ENCODE measurements at regions not wholly inside any gene's neighbourhood (a gene's known extent, or its start where the extent isn't known, plus 50 kb on each side); places are given as distances from the start of the nearest gene placed in this dataset.

DNA sequence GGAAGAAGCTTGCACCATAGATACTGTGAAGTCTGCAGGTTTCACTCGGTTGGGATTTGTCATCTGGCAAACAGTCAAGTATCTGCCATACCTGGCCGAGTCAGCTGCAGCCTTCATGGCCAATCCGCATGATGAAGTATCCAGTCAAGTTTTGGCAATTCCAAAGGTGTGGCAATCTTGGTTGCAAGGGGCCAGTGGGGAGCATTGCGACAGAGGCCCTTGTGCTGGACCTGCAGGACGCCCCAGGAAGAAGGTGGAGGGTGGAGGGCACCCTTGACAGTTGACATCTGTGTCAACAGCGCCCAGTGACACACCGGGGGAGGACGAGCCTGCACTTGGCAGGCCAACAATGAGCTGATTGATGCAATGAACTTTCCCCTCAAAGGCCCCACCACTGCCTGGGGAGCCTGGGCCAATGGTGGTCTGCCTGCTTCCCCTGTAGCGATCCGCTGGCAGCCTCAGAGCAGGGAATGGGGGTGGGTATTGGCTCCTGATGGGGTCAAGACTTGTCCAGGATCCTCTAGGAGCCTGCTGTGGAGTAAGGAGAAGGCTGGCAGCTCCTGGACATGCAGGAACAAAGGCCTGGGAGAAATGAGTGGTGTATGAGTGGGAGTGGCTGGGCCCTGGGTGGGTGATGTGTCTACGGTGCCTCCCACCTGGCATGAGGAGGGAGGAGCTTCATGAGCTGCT is 122.8 kb upstream of the PITX1 start:
- Histone ChIP-seq H3K4me1 (no peaks in the 10 kb centered on the region), H3K4me3 (no peak overlapping the region), H3K9me3 (peaks cover 0 to 5% (median 0%) of the 10 kb centered on the region in 4 donors), H3K27ac (no peak overlapping the region), H3K27me3 (no peaks in the 10 kb centered on the region), H3K36me3 (no peaks in the 10 kb centered on the region)
- DNase-seq (no peak), ATAC-seq (no peak)
- intact Hi-C loops (cut with DNase I), result no loop called here
- no peak for TF ChIP-seq POLR2A (IDR thresholded peaks at IDR 0.05)
- TF ChIP-seq, protein P1, sequence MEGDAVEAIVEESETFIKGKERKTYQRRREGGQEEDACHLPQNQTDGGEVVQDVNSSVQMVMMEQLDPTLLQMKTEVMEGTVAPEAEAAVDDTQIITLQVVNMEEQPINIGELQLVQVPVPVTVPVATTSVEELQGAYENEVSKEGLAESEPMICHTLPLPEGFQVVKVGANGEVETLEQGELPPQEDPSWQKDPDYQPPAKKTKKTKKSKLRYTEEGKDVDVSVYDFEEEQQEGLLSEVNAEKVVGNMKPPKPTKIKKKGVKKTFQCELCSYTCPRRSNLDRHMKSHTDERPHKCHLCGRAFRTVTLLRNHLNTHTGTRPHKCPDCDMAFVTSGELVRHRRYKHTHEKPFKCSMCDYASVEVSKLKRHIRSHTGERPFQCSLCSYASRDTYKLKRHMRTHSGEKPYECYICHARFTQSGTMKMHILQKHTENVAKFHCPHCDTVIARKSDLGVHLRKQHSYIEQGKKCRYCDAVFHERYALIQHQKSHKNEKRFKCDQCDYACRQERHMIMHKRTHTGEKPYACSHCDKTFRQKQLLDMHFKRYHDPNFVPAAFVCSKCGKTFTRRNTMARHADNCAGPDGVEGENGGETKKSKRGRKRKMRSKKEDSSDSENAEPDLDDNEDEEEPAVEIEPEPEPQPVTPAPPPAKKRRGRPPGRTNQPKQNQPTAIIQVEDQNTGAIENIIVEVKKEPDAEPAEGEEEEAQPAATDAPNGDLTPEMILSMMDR (IDR thresholded peaks at IDR 0.05), result no peak
- WGBS (ENCODE audit: insufficient coverage, low coverage, low lambda C conversion rate, missing lambda C conversion rate), result 69% methylated on average over 2 of the region's 11 CpGs

DNA sequence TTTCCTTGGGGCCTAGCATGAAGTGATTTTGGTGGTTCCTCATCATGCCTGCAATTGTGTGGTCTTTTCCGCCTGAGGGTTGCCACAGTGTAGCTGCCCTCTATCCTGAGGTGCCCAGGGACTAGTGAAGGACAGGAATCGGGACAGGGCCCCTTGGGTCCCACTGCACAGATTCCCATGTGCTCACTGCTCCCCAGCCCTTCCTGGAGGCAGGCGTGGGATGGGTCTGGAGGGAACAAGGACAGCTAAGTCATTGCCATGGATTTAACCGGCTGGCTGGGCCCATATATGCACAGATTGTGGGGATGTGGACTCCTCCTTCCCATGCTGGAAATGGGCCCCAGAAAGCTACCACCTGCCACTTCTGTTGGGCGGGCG is 122.3 kb upstream of the PITX1 start:
- H3K36me3 ChIP-seq, result no peaks in the 10 kb centered on the region
- WGBS (ENCODE audit: insufficient coverage, low coverage, low lambda C conversion rate, missing lambda C conversion rate), result 82% methylated on average over 4 of the region's 6 CpGs
- no peaks in the 10 kb centered on the region for H3K4me1 ChIP-seq
- ATAC-seq (no peak), DNase-seq (no peak)
- intact Hi-C loops (cut with DNase I), result no loop called here
- peaks cover 0 to 5% (median 0%) of the 10 kb centered on the region in 4 donors for H3K9me3 ChIP-seq
- H3K27ac ChIP-seq, result no peak overlapping the region
- no peak for TF ChIP-seq POLR2A (IDR thresholded peaks at IDR 0.05)
- TF ChIP-seq, protein P1 (IDR thresholded peaks at IDR 0.05), result no peak
- H3K4me3 ChIP-seq, result no peak overlapping the region
- H3K27me3 ChIP-seq, result no peaks in the 10 kb centered on the region

DNA sequence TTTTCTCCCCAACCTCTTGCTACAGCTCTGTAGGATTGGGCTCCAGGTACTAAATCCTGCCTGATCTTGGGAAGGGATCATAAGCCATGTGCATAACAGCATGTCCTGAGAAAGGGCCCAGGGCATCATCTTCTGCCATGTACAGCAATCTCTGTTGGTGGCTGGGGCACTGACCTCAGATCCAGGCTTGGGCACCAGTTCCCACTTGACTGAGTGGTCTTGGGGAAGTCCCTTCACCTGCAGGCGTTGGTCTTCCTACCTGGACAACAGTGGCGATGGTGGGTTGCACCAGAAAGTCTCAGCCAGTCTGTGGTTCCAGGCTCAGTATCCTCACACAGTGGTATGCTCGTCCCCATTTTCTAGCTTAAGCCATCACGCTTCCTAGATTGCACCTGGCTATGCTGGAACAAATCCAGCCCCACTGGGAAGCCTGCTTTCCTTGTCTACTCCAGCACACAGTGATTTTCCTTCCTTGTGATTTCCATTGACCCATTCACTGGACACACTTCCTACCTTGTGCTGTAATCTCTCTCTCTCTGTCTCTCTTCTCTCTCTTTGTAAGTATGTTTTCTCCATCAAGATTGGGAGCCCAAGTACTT is 121.7 kb upstream of the PITX1 start:
- intact Hi-C loops (cut with DNase I), result no loop called here
- WGBS (ENCODE audit: insufficient coverage, low coverage, low lambda C conversion rate, missing lambda C conversion rate), result 34% methylated on average over 2 of the region's 4 CpGs
- Histone ChIP-seq H3K4me3 (no peak overlapping the region), H3K9me3 (peaks cover 0 to 5% (median 0%) of the 10 kb centered on the region in 4 donors), H3K36me3 (no peaks in the 10 kb centered on the region), H3K4me1 (no peaks in the 10 kb centered on the region), H3K27ac (no peak overlapping the region), H3K27me3 (no peaks in the 10 kb centered on the region)
- DNase-seq, result no peak
- TF ChIP-seq, protein P1 (IDR thresholded peaks at IDR 0.05), result no peak
- no peak for TF ChIP-seq POLR2A (IDR thresholded peaks at IDR 0.05)
- ATAC-seq, result no peak

DNA sequence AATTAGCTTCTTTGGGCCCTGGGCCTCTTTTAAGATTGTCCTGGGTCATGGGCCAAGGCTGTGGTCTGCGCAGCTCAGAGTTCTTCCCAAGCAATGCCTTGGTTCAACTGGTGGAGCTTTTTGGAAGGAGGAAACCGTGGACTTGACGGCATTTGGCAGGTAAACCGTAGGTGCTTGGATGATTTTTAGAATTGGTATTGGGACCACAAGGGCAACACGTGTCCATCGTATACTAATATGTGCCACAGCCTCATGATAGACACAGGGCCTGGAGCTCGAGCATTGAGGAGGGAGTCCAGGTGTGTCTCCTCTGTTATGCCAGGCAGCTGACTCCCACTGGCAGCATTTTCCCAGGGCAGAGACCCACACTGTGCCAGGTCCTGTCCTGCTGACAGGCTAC is 120.9 kb upstream of the PITX1 start:
- intact Hi-C loops (cut with DNase I), result no loop called here
- peaks cover 0 to 5% (median 0%) of the 10 kb centered on the region in 4 donors for H3K9me3 ChIP-seq
- DNase-seq, result no peak
- no peaks in the 10 kb centered on the region for H3K27me3 ChIP-seq
- TF ChIP-seq POLR2A (IDR thresholded peaks at IDR 0.05), result no peak
- TF ChIP-seq, protein P1 (IDR thresholded peaks at IDR 0.05), result no peak
- WGBS (ENCODE audit: insufficient coverage, low coverage, low lambda C conversion rate, missing lambda C conversion rate), result 82% methylated on average over 3 of the region's 7 CpGs
- no peak overlapping the region for H3K27ac ChIP-seq
- ATAC-seq, result no peak
- no peaks in the 10 kb centered on the region for H3K4me1 ChIP-seq
- H3K4me3 ChIP-seq, result no peak overlapping the region
- H3K36me3 ChIP-seq, result no peaks in the 10 kb centered on the region

All from right lobe of liver (tissue), 6 donors.